ENCODE measurements at regions not wholly inside any gene's neighbourhood (a gene's known extent, or its start where the extent isn't known, plus 50 kb on each side); places are given as distances from the start of the nearest gene placed in this dataset.

- Histone ChIP-seq H3K27me3 (ENCODE audit: control insufficient read depth, insufficient read depth, low read length) (no peaks in the 10 kb centered on the region), H3K4me3 (ENCODE audit: low read length) (no peak overlapping the region)
Measured at GRCh38 chr2:20525041-20526035, 78.5 kb downstream of the RHOB start.

GRCh38 chr2:20526160-20526559 lies 79.3 kb downstream of the RHOB start:
- Histone ChIP-seq H3K9me3 (ENCODE audit: control insufficient read depth, low read length) (no peaks in the 10 kb centered on the region), H3K9ac (ENCODE audit: low read length) (no peak overlapping the region), H3K4me3 (ENCODE audit: low read length) (no peak overlapping the region), H3K27me3 (ENCODE audit: control insufficient read depth, insufficient read depth, low read length) (no peaks in the 10 kb centered on the region), H3K4me1 (ENCODE audit: control insufficient read depth, insufficient read depth, low read length) (peaks cover 31% of the 10 kb centered on the region), H3K36me3 (ENCODE audit: control insufficient read depth, insufficient read depth, low read length) (no peaks in the 10 kb centered on the region)

More at GRCh38 chr2:20525041-20526035, 78.5 kb downstream of the RHOB start:
- Histone ChIP-seq H3K9ac (ENCODE audit: low read length) (peak overlapping the region; percentile 30), H3K4me1 (ENCODE audit: control insufficient read depth, insufficient read depth, low read length) (peaks cover 31% of the 10 kb centered on the region), H3K36me3 (ENCODE audit: control insufficient read depth, insufficient read depth, low read length) (no peaks in the 10 kb centered on the region), H3K9me3 (ENCODE audit: control insufficient read depth, low read length) (no peaks in the 10 kb centered on the region)

- Histone ChIP-seq H3K27me3 (ENCODE audit: control insufficient read depth, insufficient read depth, low read length) (no peaks in the 10 kb centered on the region), H3K36me3 (ENCODE audit: control insufficient read depth, insufficient read depth, low read length) (no peaks in the 10 kb centered on the region), H3K4me1 (ENCODE audit: control insufficient read depth, insufficient read depth, low read length) (peaks cover 31% of the 10 kb centered on the region), H3K9me3 (ENCODE audit: control insufficient read depth, low read length) (no peaks in the 10 kb centered on the region), H3K4me3 (ENCODE audit: low read length) (no peak overlapping the region), H3K9ac (ENCODE audit: low read length) (no peak overlapping the region)
Measured at GRCh38 chr2:20526708-20527107, 79.8 kb downstream of the RHOB start.

- Histone ChIP-seq H3K9ac (ENCODE audit: low read length) (no peak overlapping the region), H3K27me3 (ENCODE audit: control insufficient read depth, insufficient read depth, low read length) (no peaks in the 10 kb centered on the region), H3K4me1 (ENCODE audit: control insufficient read depth, insufficient read depth, low read length) (peaks cover 35% of the 10 kb centered on the region)
Measured at GRCh38 chr2:20528713-20529112, 81.8 kb downstream of the RHOB start.

GRCh38 chr2:20530520-20530919 lies 83.6 kb downstream of the RHOB start:
- no peaks in the 10 kb centered on the region for H3K36me3 ChIP-seq (ENCODE audit: control insufficient read depth, insufficient read depth, low read length)

More at GRCh38 chr2:20528713-20529112, 81.8 kb downstream of the RHOB start:
- no peak overlapping the region for H3K4me3 ChIP-seq (ENCODE audit: low read length)
- H3K36me3 ChIP-seq (ENCODE audit: control insufficient read depth, insufficient read depth, low read length), result no peaks in the 10 kb centered on the region
- no peaks in the 10 kb centered on the region for H3K9me3 ChIP-seq (ENCODE audit: control insufficient read depth, low read length)

GRCh38 chr2:20531633-20532262 lies 84.9 kb downstream of the RHOB start:
- H3K4me3 ChIP-seq (ENCODE audit: low read length), result no peak overlapping the region
- H3K9ac ChIP-seq (ENCODE audit: low read length), result no peak overlapping the region
- H3K27me3 ChIP-seq (ENCODE audit: control insufficient read depth, insufficient read depth, low read length), result peaks cover 6% of the 10 kb centered on the region
- no peaks in the 10 kb centered on the region for H3K9me3 ChIP-seq (ENCODE audit: control insufficient read depth, low read length)
- peaks cover 13% of the 10 kb centered on the region for H3K4me1 ChIP-seq (ENCODE audit: control insufficient read depth, insufficient read depth, low read length)
- H3K36me3 ChIP-seq (ENCODE audit: control insufficient read depth, insufficient read depth, low read length), result no peaks in the 10 kb centered on the region

More at GRCh38 chr2:20530520-20530919, 83.6 kb downstream of the RHOB start:
- Histone ChIP-seq H3K4me3 (ENCODE audit: low read length) (no peak overlapping the region), H3K4me1 (ENCODE audit: control insufficient read depth, insufficient read depth, low read length) (peaks cover 25% of the 10 kb centered on the region), H3K27me3 (ENCODE audit: control insufficient read depth, insufficient read depth, low read length) (peaks cover 6% of the 10 kb centered on the region), H3K9ac (ENCODE audit: low read length) (no peak overlapping the region), H3K9me3 (ENCODE audit: control insufficient read depth, low read length) (no peaks in the 10 kb centered on the region)

- H3K4me1 ChIP-seq (ENCODE audit: control insufficient read depth, insufficient read depth, low read length), result peaks cover 4% of the 10 kb centered on the region
- no peak overlapping the region for H3K9ac ChIP-seq (ENCODE audit: low read length)
Measured at GRCh38 chr2:20532634-20533437, 86.0 kb downstream of the RHOB start.

GRCh38 chr2:20533993-20534622 lies 87.2 kb downstream of the RHOB start:
- Histone ChIP-seq H3K9me3 (ENCODE audit: control insufficient read depth, low read length) (no peaks in the 10 kb centered on the region), H3K36me3 (ENCODE audit: control insufficient read depth, insufficient read depth, low read length) (no peaks in the 10 kb centered on the region), H3K4me3 (ENCODE audit: low read length) (no peak overlapping the region), H3K27me3 (ENCODE audit: control insufficient read depth, insufficient read depth, low read length) (peaks cover 6% of the 10 kb centered on the region), H3K4me1 (ENCODE audit: control insufficient read depth, insufficient read depth, low read length) (peaks cover 4% of the 10 kb centered on the region), H3K9ac (ENCODE audit: low read length) (no peak overlapping the region)

More at GRCh38 chr2:20532634-20533437, 86.0 kb downstream of the RHOB start:
- Histone ChIP-seq H3K36me3 (ENCODE audit: control insufficient read depth, insufficient read depth, low read length) (no peaks in the 10 kb centered on the region), H3K9me3 (ENCODE audit: control insufficient read depth, low read length) (no peaks in the 10 kb centered on the region), H3K27me3 (ENCODE audit: control insufficient read depth, insufficient read depth, low read length) (peaks cover 6% of the 10 kb centered on the region), H3K4me3 (ENCODE audit: low read length) (no peak overlapping the region)

GRCh38 chr2:20534913-20535801 lies 88.3 kb downstream of the RHOB start:
- H3K9me3 ChIP-seq (ENCODE audit: control insufficient read depth, low read length), result no peaks in the 10 kb centered on the region
- peaks cover 6% of the 10 kb centered on the region for H3K27me3 ChIP-seq (ENCODE audit: control insufficient read depth, insufficient read depth, low read length)
- peaks cover 4% of the 10 kb centered on the region for H3K4me1 ChIP-seq (ENCODE audit: control insufficient read depth, insufficient read depth, low read length)
- H3K36me3 ChIP-seq (ENCODE audit: control insufficient read depth, insufficient read depth, low read length), result no peaks in the 10 kb centered on the region
- no peak overlapping the region for H3K4me3 ChIP-seq (ENCODE audit: low read length)
- no peak overlapping the region for H3K9ac ChIP-seq (ENCODE audit: low read length)

- Histone ChIP-seq H3K36me3 (ENCODE audit: control insufficient read depth, insufficient read depth, low read length) (no peaks in the 10 kb centered on the region), H3K4me3 (ENCODE audit: low read length) (no peak overlapping the region), H3K4me1 (ENCODE audit: control insufficient read depth, insufficient read depth, low read length) (peaks cover 4% of the 10 kb centered on the region), H3K27me3 (ENCODE audit: control insufficient read depth, insufficient read depth, low read length) (peaks cover 6% of the 10 kb centered on the region), H3K9ac (ENCODE audit: low read length) (no peak overlapping the region), H3K9me3 (ENCODE audit: control insufficient read depth, low read length) (no peaks in the 10 kb centered on the region)
Measured at GRCh38 chr2:20536619-20537422, 89.9 kb downstream of the RHOB start.

All from mucosa of stomach (tissue), 1 donor.